SJSA1 (cell line): ENCODE measurements at regions not wholly inside any gene's neighbourhood (a gene's known extent, or its start where the extent isn't known, plus 50 kb on each side); places are given as distances from the start of the nearest gene placed in this dataset.

Source experiments
- DNase-seq, 2 experiments: peaks; one replicate each; pipeline ENCODE4 v3.0.0-alpha.2; 2015 to 2020; ENCODE audit warnings: low spot score in 2 of 2, low read depth in 1 of 2
- H3K27ac ChIP-seq: fragments of 250-450 bp; sonication (Bioruptor Pico); 2 replicates; pipeline ENCODE4 v1.5.1; 2020; ENCODE audit warnings: mild to moderate bottlenecking, moderate library complexity
- H3K27me3 ChIP-seq: fragments of 250-450 bp; sonication (Bioruptor Pico); replicated peaks from 2 replicates; pipeline ENCODE4 v1.5.1; 2020; ENCODE audit warnings: mild to moderate bottlenecking, moderate library complexity
- H3K36me3 ChIP-seq: fragments of 250-450 bp; sonication (Bioruptor Pico); 2 replicates; pipeline ENCODE4 v1.5.1; 2020; ENCODE audit warnings: mild to moderate bottlenecking
- H3K4me1 ChIP-seq: fragments of 250-450 bp; sonication (Bioruptor Pico); replicated peaks from 2 replicates; pipeline ENCODE4 v1.6.1; 2021; ENCODE audit warnings: mild to moderate bottlenecking
- H3K4me3 ChIP-seq: fragments of 250-450 bp; sonication (Bioruptor Pico); 2 replicates; pipeline ENCODE4 v1.5.1; 2020; ENCODE audit warnings: mild to moderate bottlenecking
- H3K9me3 ChIP-seq: fragments of 250-450 bp; sonication (Bioruptor Pico); replicated peaks from 2 replicates; pipeline ENCODE4 v1.5.1; 2020; ENCODE audit warnings: mild to moderate bottlenecking

DNA sequence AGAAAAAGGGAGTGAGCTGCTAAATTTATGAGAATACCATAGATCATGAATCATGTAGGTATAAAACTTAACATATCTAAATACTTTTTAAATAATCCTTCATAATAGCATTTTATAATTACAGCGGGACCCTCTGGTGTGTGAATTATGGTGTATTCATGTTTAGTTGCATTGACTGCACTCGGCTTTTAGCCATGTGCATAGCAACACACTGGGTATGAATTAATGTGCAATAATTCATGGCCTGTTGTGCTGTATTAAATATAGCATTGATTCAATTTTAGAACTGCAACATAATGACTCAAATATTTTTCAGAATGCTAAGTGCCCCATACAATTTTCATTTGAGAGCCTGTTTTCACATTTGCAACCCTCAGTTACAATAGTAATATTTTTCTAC, 249.6 kb upstream of the G2E3 start:
- Histone ChIP-seq H3K27me3 (no peaks in the 10 kb centered on the region), H3K27ac (no peak overlapping the region), H3K4me1 (no peaks in the 10 kb centered on the region), H3K9me3 (no peaks in the 10 kb centered on the region), H3K36me3 (no peaks in the 10 kb centered on the region), H3K4me3 (no peak overlapping the region)
- DNase-seq = no peak

DNA sequence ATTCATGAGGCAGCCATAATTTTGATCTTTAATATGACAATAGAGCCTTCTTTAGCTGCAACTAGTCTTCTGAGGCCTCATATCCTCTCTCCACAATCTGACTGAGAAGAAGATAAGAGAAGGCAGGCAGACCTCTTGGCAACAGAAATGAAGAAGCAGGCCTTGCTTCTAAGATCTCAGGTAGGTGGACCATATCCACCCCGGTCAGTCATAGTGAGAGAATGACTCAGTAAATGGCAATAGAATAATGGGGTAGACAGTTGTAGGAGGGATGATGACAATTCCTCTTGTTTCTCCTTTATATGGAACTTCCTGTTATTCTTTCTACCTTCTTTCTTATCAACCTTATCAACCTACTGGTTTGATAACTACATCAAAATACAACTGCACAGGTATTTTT, 246.7 kb upstream of the G2E3 start:
- no peak overlapping the region for H3K4me3 ChIP-seq
- no peak overlapping the region for H3K27ac ChIP-seq
- H3K27me3 ChIP-seq = no peaks in the 10 kb centered on the region
- DNase-seq = no peak
- no peaks in the 10 kb centered on the region for H3K9me3 ChIP-seq
- H3K4me1 ChIP-seq = no peaks in the 10 kb centered on the region
- no peaks in the 10 kb centered on the region for H3K36me3 ChIP-seq

DNA sequence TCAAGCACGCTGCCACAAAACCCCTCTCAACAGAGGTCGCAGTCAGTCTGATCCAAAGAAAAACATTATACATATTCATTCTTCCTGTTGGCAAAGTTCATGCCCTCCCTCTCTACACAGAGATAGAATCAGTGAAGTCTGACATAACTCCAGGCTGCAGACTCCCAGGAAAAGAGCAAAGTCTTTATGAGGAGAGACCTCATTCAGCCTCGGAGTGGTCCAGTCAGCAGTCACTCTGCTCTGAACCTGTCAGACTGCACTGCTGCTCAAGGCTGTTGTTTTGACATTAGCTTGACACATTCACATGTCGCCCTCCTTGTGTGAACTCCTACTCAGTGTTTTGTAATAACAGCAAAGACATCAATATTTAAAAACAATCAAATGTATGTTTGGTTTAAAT, 241.2 kb upstream of the G2E3 start:
- Histone ChIP-seq H3K9me3 (no peaks in the 10 kb centered on the region), H3K36me3 (no peaks in the 10 kb centered on the region), H3K27me3 (peaks cover 3% of the 10 kb centered on the region; the same call in 1 of the 2 replicates), H3K4me1 (no peaks in the 10 kb centered on the region), H3K27ac (no peak overlapping the region), H3K4me3 (no peak overlapping the region)
- no peak for DNase-seq

DNA sequence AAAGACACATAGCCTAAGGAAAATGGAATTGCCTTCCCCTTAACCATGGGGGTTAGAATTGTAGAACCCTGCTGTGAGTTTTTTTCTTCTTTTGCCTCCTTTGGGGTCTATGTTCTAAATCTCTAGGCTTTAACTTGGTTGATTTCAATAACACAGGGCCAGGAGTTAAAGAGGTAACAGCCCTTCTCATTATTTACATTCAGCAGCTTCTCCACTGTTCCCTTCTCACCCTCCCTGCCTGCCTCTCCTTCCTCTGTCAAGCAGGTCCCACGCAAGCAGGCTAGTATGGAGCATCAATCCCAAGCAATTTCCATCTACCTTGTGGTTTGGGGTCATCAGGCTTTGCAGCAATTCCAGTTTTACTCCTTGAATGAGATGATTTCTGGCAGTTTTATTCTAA, 236.1 kb upstream of the G2E3 start:
- H3K4me1 ChIP-seq = no peaks in the 10 kb centered on the region
- H3K27ac ChIP-seq = no peak overlapping the region
- H3K4me3 ChIP-seq = no peak overlapping the region
- H3K36me3 ChIP-seq = no peaks in the 10 kb centered on the region
- DNase-seq = no peak
- no peaks in the 10 kb centered on the region for H3K9me3 ChIP-seq
- H3K27me3 ChIP-seq = peaks cover 3% of the 10 kb centered on the region; the same call in 1 of the 2 replicates

DNA sequence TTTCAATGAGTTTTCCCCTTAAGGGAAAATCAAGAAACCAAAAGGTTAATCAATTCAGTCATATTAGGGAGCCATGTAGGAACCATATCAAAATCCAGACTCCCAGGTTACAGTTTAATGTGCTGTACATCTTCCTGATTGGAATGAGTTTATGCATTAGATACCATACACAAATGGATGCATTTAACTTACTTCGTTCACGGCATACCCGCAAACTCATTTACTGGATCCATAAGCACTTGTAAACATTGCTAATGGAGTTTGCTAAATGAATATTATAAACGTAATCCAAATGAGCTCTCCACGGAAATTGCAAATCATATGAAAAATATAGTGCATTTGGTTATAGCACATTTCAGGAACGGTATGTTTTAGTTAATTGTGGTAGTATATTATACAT, 228.9 kb upstream of the G2E3 start:
- H3K27me3 ChIP-seq = no peaks in the 10 kb centered on the region
- no peak for DNase-seq
- no peak overlapping the region for H3K4me3 ChIP-seq

DNA sequence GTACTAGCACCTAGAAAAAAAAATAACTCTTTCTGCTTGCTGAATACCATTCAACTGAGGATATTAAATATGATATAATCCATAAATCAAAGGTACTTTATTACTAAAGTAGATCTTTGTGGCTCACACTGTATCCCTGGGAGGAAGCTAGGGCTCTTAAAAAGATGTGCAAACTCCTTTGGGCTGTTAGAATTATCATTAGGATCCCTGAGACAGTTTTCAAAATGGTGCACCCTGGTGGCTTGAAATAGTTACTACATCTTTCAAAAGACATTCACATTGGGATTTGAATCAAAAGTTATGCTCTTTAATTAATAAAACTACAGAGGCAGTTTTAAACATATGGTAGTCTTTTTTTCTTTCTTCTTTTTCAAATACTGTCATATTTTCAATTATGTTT, 228.5 kb upstream of the G2E3 start:
- no peaks in the 10 kb centered on the region for H3K27me3 ChIP-seq
- H3K9me3 ChIP-seq = no peaks in the 10 kb centered on the region
- H3K36me3 ChIP-seq = no peaks in the 10 kb centered on the region
- DNase-seq = no peak
- no peaks in the 10 kb centered on the region for H3K4me1 ChIP-seq
- H3K4me3 ChIP-seq = no peak overlapping the region
- H3K27ac ChIP-seq = no peak overlapping the region

More for the DNA sequence above, 228.9 kb upstream of the G2E3 start:
- Histone ChIP-seq H3K4me1 (no peaks in the 10 kb centered on the region), H3K27ac (no peak overlapping the region), H3K9me3 (no peaks in the 10 kb centered on the region), H3K36me3 (no peaks in the 10 kb centered on the region)

DNA sequence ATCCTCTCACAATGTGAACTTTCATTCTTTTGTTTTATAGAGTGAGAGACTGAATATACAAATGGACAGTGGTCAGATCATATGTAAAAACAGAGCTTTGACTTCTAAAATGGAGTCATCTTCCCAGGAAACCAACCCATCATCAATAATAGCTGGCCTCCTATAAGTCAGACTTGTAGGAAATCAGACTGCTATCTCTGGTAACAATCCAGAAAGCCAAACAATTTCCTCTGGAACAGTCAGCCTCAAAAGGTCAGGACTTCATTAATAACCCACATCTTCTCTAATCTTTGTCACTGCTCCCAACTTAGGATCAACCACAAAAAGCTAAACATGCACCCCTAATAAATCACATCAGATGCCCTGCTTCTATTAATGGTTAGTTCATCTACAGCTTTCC, 227.9 kb upstream of the G2E3 start:
- H3K36me3 ChIP-seq = no peaks in the 10 kb centered on the region
- no peaks in the 10 kb centered on the region for H3K4me1 ChIP-seq
- DNase-seq = no peak
- H3K27ac ChIP-seq = no peak overlapping the region
- no peak overlapping the region for H3K4me3 ChIP-seq
- no peaks in the 10 kb centered on the region for H3K27me3 ChIP-seq
- no peaks in the 10 kb centered on the region for H3K9me3 ChIP-seq

DNA sequence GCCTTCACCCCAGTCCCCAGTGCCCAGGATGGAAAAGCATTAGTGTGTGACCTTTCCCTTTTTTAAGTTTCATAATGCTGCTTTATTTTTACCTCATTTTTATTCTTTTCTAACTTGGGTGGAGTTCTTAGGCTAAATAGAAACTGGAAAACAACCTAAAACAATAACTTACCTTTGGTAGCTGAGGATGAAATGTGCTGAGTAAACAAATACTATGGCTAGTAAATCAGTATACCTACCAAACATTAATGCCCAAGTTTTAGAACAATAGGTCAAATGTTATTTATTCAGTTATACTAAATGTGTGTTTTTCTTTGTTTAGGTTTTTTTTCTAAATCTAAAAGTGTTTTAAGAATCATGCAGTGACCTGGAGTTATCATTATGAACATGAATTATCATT, 226.6 kb upstream of the G2E3 start:
- H3K27ac ChIP-seq = no peak overlapping the region
- H3K4me3 ChIP-seq = no peak overlapping the region

DNA sequence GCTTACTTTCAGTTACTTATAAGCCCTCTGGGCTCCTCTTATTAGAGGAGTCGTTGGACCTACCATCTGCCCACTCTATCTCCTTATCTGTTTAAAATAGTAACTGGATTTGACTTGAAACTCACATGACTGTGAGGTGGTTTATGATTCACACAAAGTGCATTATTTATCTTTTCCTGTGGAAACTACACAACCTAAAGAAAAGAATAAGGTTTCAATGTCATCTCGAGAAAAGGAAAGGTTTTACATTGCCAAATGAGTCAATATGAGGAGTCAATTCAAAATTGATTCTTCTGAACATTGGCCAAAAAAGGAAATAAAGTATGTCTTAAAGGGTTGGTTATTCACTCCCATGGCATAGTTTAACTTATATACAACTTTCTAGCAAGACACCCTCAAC, 225.0 kb upstream of the G2E3 start:
- H3K27me3 ChIP-seq = no peaks in the 10 kb centered on the region
- DNase-seq = no peak

More for the DNA sequence above, 226.6 kb upstream of the G2E3 start:
- Histone ChIP-seq H3K36me3 (no peaks in the 10 kb centered on the region), H3K4me1 (no peaks in the 10 kb centered on the region), H3K9me3 (no peaks in the 10 kb centered on the region), H3K27me3 (no peaks in the 10 kb centered on the region)
- no peak for DNase-seq

DNA sequence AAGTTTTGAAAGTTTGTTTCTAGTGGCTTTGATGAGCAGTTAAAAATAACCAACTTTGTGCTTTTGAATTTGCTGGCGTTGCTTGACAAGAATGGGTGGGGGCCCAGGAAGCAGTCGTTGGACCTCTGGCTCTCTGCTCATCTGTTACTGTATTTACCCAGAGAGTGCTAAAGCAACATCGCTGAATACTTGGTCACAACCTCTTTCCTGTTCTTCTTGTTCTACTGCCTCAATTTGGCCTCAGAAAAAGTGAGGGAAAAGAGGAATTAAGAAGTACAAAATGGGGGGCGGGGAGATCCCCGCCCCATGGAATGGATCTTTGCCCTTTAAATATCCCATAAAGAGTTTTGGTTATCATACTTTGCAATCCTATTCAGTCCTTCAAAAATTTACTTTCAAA, 221.5 kb upstream of the G2E3 start:
- DNase-seq = no peak
- H3K27me3 ChIP-seq = no peaks in the 10 kb centered on the region
- H3K4me1 ChIP-seq = no peaks in the 10 kb centered on the region
- no peaks in the 10 kb centered on the region for H3K9me3 ChIP-seq
- no peaks in the 10 kb centered on the region for H3K36me3 ChIP-seq
- no peak overlapping the region for H3K4me3 ChIP-seq
- no peak overlapping the region for H3K27ac ChIP-seq

More for the DNA sequence above, 225.0 kb upstream of the G2E3 start:
- H3K4me3 ChIP-seq = no peak overlapping the region
- H3K36me3 ChIP-seq = no peaks in the 10 kb centered on the region
- H3K27ac ChIP-seq = no peak overlapping the region
- no peaks in the 10 kb centered on the region for H3K4me1 ChIP-seq
- no peaks in the 10 kb centered on the region for H3K9me3 ChIP-seq

DNA sequence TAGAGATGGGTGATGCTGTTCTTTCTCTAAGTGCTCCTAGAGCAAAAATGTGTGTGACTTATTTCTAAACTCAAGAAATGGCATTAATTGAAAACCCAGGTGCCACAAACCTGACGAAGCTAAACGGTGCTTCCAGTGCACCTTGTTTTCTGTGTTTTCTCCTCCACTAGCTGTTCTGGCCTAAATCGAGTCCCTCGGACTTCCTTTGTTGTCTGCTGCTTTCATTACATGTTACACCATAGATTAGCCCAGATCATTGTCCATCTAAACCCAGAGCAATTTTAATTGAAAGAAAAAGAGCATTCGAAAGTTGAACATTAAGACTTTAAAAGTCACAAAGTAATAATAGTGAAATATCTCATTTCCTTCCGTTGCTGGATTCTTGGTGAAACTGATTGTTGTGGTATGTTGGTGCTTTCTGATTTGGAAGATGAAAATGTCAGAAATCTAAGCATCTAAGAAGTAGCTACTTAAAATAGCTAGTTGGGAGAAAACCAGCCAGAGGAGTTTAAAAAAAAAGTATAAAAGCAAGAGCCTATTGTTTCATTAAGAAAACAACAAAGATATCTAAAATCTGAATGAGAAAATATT, 219.6 kb upstream of the G2E3 start:
- H3K27me3 ChIP-seq = no peaks in the 10 kb centered on the region

DNA sequence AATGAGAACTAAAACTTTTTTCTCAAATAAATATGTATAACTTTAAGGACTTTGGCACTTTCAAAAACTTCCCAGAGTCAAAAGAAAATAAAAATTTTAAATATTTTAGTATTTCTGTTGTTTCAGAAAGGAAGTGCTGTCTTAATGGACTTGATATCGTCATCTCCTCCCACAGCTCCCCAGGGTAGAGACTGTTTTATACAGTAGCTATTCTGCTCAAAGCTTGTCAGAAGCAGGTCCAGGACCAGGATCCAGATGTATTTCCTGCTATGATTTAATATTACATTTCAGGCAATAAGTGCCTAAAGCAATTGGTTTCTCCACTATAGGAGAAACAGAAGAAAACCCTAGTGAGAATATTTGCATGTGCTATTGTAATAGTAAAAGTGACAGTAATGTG, 218.5 kb upstream of the G2E3 start:
- no peak for DNase-seq
- Histone ChIP-seq H3K36me3 (no peaks in the 10 kb centered on the region), H3K27me3 (no peaks in the 10 kb centered on the region), H3K9me3 (no peaks in the 10 kb centered on the region), H3K27ac (no peak overlapping the region), H3K4me3 (no peak overlapping the region), H3K4me1 (no peaks in the 10 kb centered on the region)

More for the DNA sequence above, 219.6 kb upstream of the G2E3 start:
- no peaks in the 10 kb centered on the region for H3K4me1 ChIP-seq
- no peaks in the 10 kb centered on the region for H3K36me3 ChIP-seq
- H3K9me3 ChIP-seq = no peaks in the 10 kb centered on the region
- no peak overlapping the region for H3K27ac ChIP-seq
- no peak for DNase-seq
- H3K4me3 ChIP-seq = no peak overlapping the region

DNA sequence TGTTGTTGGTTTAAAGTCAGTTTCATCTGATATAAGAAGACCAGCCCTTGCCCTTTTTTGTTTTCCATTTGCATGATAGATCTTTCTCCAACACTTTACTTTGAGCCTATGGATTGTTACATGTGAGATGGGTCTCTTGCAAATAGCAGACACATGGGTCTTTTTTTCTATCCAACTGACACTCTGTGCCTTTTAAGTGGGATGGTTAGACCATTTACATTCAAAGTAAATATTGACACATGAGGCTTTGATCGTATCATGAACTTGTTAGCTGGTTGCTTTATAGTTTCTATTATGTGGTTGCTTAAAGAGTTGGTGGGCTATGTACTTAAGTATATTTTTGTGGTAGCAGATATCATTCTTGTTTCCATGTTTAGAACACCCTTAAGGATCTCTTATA, 213.4 kb upstream of the G2E3 start:
- no peak overlapping the region for H3K4me3 ChIP-seq
- H3K27me3 ChIP-seq = no peaks in the 10 kb centered on the region
- H3K27ac ChIP-seq = no peak overlapping the region
- no peaks in the 10 kb centered on the region for H3K36me3 ChIP-seq
- H3K4me1 ChIP-seq = no peaks in the 10 kb centered on the region
- DNase-seq = no peak
- H3K9me3 ChIP-seq = no peaks in the 10 kb centered on the region

DNA sequence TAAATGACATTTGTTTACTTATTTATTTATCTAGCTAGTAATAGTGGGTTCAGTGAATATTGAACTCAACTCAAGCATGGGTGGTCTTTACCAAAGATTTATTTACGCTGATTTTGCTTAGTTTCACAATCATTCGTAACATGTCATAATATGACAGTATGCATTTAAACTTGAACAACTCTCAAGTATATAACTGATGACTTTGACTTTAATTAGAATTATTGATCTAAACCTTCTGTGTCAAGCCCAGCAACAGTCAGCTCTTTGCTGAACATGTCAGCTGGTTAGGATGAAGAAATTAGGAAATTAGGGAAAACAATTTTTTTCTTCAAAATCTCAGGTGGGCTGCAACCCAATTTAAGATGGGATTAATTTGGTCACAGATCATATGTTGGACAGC, 210.5 kb upstream of the G2E3 start:
- H3K4me3 ChIP-seq = no peak overlapping the region
- no peaks in the 10 kb centered on the region for H3K27me3 ChIP-seq
- no peak overlapping the region for H3K27ac ChIP-seq
- DNase-seq = no peak
- H3K4me1 ChIP-seq = no peaks in the 10 kb centered on the region
- H3K9me3 ChIP-seq = no peaks in the 10 kb centered on the region
- no peaks in the 10 kb centered on the region for H3K36me3 ChIP-seq

DNA sequence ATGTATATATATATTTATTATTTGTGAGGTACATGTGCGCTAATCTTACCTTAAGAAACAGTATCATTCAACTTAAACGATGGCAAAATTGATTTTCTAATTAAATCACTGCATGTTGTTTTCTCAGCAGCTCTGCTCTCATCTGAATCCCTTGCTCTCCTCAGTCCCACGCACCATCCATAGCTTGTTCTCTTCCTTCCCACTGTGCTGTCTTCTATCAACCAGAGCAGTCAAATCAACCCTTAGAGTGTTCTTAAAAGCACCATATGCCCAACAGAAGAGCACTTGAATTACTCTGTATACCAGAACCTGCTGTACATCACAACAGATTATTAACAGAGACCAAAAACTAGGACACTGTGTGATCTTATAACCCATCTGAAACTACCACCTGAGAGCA, 209.4 kb upstream of the G2E3 start:
- no peak for DNase-seq
- H3K36me3 ChIP-seq = no peaks in the 10 kb centered on the region
- no peaks in the 10 kb centered on the region for H3K9me3 ChIP-seq
- H3K4me3 ChIP-seq = no peak overlapping the region
- no peaks in the 10 kb centered on the region for H3K27me3 ChIP-seq
- H3K4me1 ChIP-seq = no peaks in the 10 kb centered on the region
- H3K27ac ChIP-seq = no peak overlapping the region
